CD4-positive, alpha-beta T cell (primary cell): ENCODE measurements at regions not wholly inside any gene's neighbourhood (a gene's known extent, or its start where the extent isn't known, plus 50 kb on each side); places are given as distances from the start of the nearest gene placed in this dataset.

Experiments used
- ATAC-seq: fragments of 200-7000 bp; cut with Tn5 transposase; one replicate; pipeline ENCODE4 v1.10.0; 2022; ENCODE audit warnings: mild to moderate bottlenecking; ENCODE audit not compliant: poor library complexity
- CTCF ChIA-PET: fragments of 350-600 bp; sonication (Branson Sonifier 250); formaldehyde crosslinking; loops from one replicate; lab custom pipeline; 2021; ENCODE audit warnings: antibody characterized with exemption, inconsistent platforms; lab: Charles Lee
- POLR2A ChIA-PET: fragments of 350-600 bp; sonication (Branson Sonifier 250); formaldehyde crosslinking; loops from one replicate; lab custom pipeline; 2021; ENCODE audit warnings: antibody characterized with exemption, inconsistent platforms; lab: Charles Lee
- DNase-seq, 14 experiments: peaks; one replicate each; pipeline ENCODE4 v3.0.0-alpha.2; 2013 to 2020; ENCODE audit warnings: mixed read lengths in 2 of 14
- H3K27ac ChIP-seq, 2 donors: one replicate each; pipeline versions ENCODE4 v1.5.1 to v1.7.0; 2013; ENCODE audit warnings: low read length in 2 of 2, low read depth in 1 of 2, mild to moderate bottlenecking in 1 of 2
- H3K27me3 ChIP-seq, 2 experiments: 1 replicate in 1 of 2; 2 replicates in 1 of 2; pipeline versions ENCODE4 v1.6.1 to v1.7.0; 2013; ENCODE audit warnings: low read length in 2 of 2, control low read depth in 1 of 2, mild to moderate bottlenecking in 1 of 2, moderate library complexity in 1 of 2; ENCODE audit not compliant: insufficient read depth in 2 of 2, control insufficient read depth in 1 of 2
- H3K36me3 ChIP-seq: one replicate; pipeline ENCODE4 v1.6.1; 2013; ENCODE audit warnings: low read length, control low read depth; ENCODE audit not compliant: insufficient read depth
- H3K4me1 ChIP-seq: one replicate; pipeline ENCODE4 v1.6.1; 2013; ENCODE audit warnings: low read length, control low read depth; ENCODE audit not compliant: insufficient read depth
- H3K4me3 ChIP-seq: one replicate; pipeline ENCODE4 v1.5.1; 2013; ENCODE audit warnings: mild to moderate bottlenecking, low read length, moderate library complexity
- H3K9me3 ChIP-seq, 2 experiments: 1 replicate in 1 of 2; 2 replicates in 1 of 2; pipeline versions ENCODE4 v1.6.1 to v1.7.0; 2013; ENCODE audit warnings: low read length in 2 of 2, mild to moderate bottlenecking in 2 of 2, control low read depth in 1 of 2, moderate library complexity in 1 of 2; ENCODE audit not compliant: control insufficient read depth in 1 of 2, insufficient read depth in 1 of 2
- H3K27ac Mint-ChIP-seq: one replicate; pipeline ENCODE4 v1.8.0; 2020; ENCODE audit warnings: mixed read lengths
- H3K27me3 Mint-ChIP-seq: one replicate; pipeline ENCODE4 v1.8.0; 2021; ENCODE audit warnings: mixed read lengths
- H3K36me3 Mint-ChIP-seq: one replicate; pipeline ENCODE4 v1.8.0; 2021; ENCODE audit warnings: low read depth, mixed read lengths
- H3K4me1 Mint-ChIP-seq: one replicate; pipeline ENCODE4 v1.8.0; 2021; ENCODE audit warnings: low read depth, mixed read lengths
- H3K4me3 Mint-ChIP-seq: one replicate; pipeline ENCODE4 v1.8.0; 2020; ENCODE audit warnings: mild to moderate bottlenecking, mixed read lengths
- H3K9me3 Mint-ChIP-seq: one replicate; pipeline ENCODE4 v1.8.0; 2020; ENCODE audit warnings: mixed read lengths
- CTCF ChIP-seq: fragments of 200-600 bp; IDR thresholded peaks from one replicate; pipeline ENCODE4 v1.8.0; 2022; ENCODE audit warnings: antibody characterized with exemption, mild to moderate bottlenecking
- intact Hi-C, 2 experiments: fragments of 100-400 bp; cut with DNase I in 1 of 2; cut with micrococcal nuclease in 1 of 2; formaldehyde crosslinking; loops; one replicate each; pipeline versions ENCODE4 v1.15.1 to v1.9.0; 2023 to 2025; cut with DNase I, micrococcal nuclease

- no peak for DNase-seq
- no peaks in the 10 kb centered on the region for H3K9me3 Mint-ChIP-seq
- H3K4me1 Mint-ChIP-seq: peaks cover 4% of the 10 kb centered on the region
- peaks cover 6% of the 10 kb centered on the region for H3K27me3 Mint-ChIP-seq
- peaks cover 3% of the 10 kb centered on the region for H3K4me1 ChIP-seq
- H3K27me3 ChIP-seq: no peaks in the 10 kb centered on the region
- intact Hi-C loops: no loop called here
- ATAC-seq: no peak
- H3K27ac Mint-ChIP-seq: no peak overlapping the region
- H3K36me3 Mint-ChIP-seq: no peaks in the 10 kb centered on the region
- H3K9me3 ChIP-seq: no peaks in the 10 kb centered on the region
- no peak overlapping the region for H3K27ac ChIP-seq
- H3K36me3 ChIP-seq: no peaks in the 10 kb centered on the region
- ChIA-PET CTCF (interaction anchor here (0.6 kb wide), 2 partner anchors 35 to 246 kb away, joined by 3 to 4 read pairs; no protein-coding TSS in a partner anchor), POLR2A (interaction anchor here (0.6 kb wide), 1 partner anchor 32 kb away, joined by 3 read pairs; no protein-coding TSS in a partner anchor)
- H3K4me3 ChIP-seq: no peak overlapping the region
- no peak for TF ChIP-seq CTCF
- no peak overlapping the region for H3K4me3 Mint-ChIP-seq
Measured at GRCh38 chr17:59483860-59484259, 81.5 kb upstream of the DHX40 start.

DNA sequence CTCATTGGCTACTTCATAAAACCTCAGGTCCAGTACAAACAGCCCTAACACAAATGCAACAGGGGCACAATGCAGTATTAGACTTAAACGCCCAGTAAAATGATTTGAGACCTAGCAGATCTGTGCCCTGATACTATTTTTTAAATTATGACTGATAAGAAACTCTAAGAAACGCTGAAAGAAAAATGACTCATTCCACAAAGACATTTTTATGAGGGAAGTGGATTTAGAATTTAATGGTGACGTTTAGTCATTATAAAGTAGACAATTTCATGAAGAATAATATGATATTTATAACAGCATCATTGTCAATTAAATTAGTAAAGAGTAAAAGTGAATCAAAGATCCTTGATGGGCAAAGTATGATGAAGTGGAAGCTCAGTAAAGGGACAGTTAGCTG is 80.4 kb upstream of the DHX40 start:
- POLR2A ChIA-PET: no interaction called here
- intact Hi-C loops: no loop called here
- peaks cover 6% of the 10 kb centered on the region for H3K27me3 Mint-ChIP-seq

GRCh38 chr17:59485946-59486345 is 79.5 kb upstream of the DHX40 start:
- Mint-ChIP-seq H3K9me3 (no peaks in the 10 kb centered on the region), H3K4me1 (peaks cover 4% of the 10 kb centered on the region), H3K27me3 (peaks cover 6% of the 10 kb centered on the region), H3K4me3 (no peak overlapping the region), H3K27ac (no peak overlapping the region), H3K36me3 (no peaks in the 10 kb centered on the region)
- Histone ChIP-seq H3K9me3 (no peaks in the 10 kb centered on the region), H3K4me1 (peaks cover 3% of the 10 kb centered on the region), H3K36me3 (no peaks in the 10 kb centered on the region), H3K27me3 (no peaks in the 10 kb centered on the region), H3K4me3 (no peak overlapping the region), H3K27ac (no peak overlapping the region)
- no peak for TF ChIP-seq CTCF
- POLR2A ChIA-PET: no interaction called here
- DNase-seq (no peak), ATAC-seq (no peak)
- CTCF ChIA-PET: interaction anchor here (1.5 kb wide), 1 partner anchor 9 kb away, joined by 3 read pairs; no protein-coding TSS in a partner anchor
- intact Hi-C loops: no loop called here

More for the DNA sequence above, 80.4 kb upstream of the DHX40 start:
- CTCF ChIA-PET: no interaction called here
- peaks cover 3% of the 10 kb centered on the region for H3K4me1 ChIP-seq
- no peak overlapping the region for H3K4me3 ChIP-seq
- Mint-ChIP-seq H3K36me3 (no peaks in the 10 kb centered on the region), H3K4me3 (no peak overlapping the region), H3K27ac (no peak overlapping the region), H3K9me3 (no peaks in the 10 kb centered on the region), H3K4me1 (peaks cover 4% of the 10 kb centered on the region)
- no peaks in the 10 kb centered on the region for H3K27me3 ChIP-seq
- DNase-seq (no peak), ATAC-seq (no peak)
- no peak overlapping the region for H3K27ac ChIP-seq
- TF ChIP-seq CTCF: no peak
- H3K9me3 ChIP-seq: no peaks in the 10 kb centered on the region
- H3K36me3 ChIP-seq: no peaks in the 10 kb centered on the region
